ENCODE measurements at regions not wholly inside any gene's neighbourhood (a gene's known extent, or its start where the extent isn't known, plus 50 kb on each side); places are given as distances from the start of the nearest gene placed in this dataset.

GRCh38 chr1:37258068-37258467 lies 216.3 kb upstream of the ZC3H12A start:
- no peak for TF ChIP-seq ZNF335 (tag by site-specific recombination; conservative IDR thresholded peaks at IDR 0.05)
- TF ChIP-seq, protein P1, sequence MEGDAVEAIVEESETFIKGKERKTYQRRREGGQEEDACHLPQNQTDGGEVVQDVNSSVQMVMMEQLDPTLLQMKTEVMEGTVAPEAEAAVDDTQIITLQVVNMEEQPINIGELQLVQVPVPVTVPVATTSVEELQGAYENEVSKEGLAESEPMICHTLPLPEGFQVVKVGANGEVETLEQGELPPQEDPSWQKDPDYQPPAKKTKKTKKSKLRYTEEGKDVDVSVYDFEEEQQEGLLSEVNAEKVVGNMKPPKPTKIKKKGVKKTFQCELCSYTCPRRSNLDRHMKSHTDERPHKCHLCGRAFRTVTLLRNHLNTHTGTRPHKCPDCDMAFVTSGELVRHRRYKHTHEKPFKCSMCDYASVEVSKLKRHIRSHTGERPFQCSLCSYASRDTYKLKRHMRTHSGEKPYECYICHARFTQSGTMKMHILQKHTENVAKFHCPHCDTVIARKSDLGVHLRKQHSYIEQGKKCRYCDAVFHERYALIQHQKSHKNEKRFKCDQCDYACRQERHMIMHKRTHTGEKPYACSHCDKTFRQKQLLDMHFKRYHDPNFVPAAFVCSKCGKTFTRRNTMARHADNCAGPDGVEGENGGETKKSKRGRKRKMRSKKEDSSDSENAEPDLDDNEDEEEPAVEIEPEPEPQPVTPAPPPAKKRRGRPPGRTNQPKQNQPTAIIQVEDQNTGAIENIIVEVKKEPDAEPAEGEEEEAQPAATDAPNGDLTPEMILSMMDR (tag by site-specific recombination; IDR thresholded peaks at IDR 0.05) = no peak
- no peak for TF ChIP-seq ZNF423 (tag by site-specific recombination; IDR thresholded peaks at IDR 0.05)
- TF ChIP-seq, protein P2, sequence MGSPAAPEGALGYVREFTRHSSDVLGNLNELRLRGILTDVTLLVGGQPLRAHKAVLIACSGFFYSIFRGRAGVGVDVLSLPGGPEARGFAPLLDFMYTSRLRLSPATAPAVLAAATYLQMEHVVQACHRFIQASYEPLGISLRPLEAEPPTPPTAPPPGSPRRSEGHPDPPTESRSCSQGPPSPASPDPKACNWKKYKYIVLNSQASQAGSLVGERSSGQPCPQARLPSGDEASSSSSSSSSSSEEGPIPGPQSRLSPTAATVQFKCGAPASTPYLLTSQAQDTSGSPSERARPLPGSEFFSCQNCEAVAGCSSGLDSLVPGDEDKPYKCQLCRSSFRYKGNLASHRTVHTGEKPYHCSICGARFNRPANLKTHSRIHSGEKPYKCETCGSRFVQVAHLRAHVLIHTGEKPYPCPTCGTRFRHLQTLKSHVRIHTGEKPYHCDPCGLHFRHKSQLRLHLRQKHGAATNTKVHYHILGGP (tag by site-specific recombination; IDR thresholded peaks at IDR 0.05) = no peak
- TF ChIP-seq OSR2 (tag by site-specific recombination; IDR thresholded peaks at IDR 0.05) = no peak
- no peak for TF ChIP-seq ZNF138 (tag by site-specific recombination; IDR thresholded peaks at IDR 0.05; ENCODE audit: borderline replicate concordance)
- TF ChIP-seq YY1 (tag by site-specific recombination; IDR thresholded peaks at IDR 0.05) = no peak
- TF ChIP-seq ZNF18 (tag by site-specific recombination; IDR thresholded peaks at IDR 0.05) = no peak
- TF ChIP-seq ZNF121 (tag by site-specific recombination; IDR thresholded peaks at IDR 0.05) = no peak
- TF ChIP-seq ZNF274 (IDR thresholded peaks at IDR 0.05; ENCODE audit: low read length) = no peak
- TF ChIP-seq ZNF274 (tag by site-specific recombination; IDR thresholded peaks at IDR 0.05; ENCODE audit: borderline replicate concordance) = no peak
- TF ChIP-seq ZNF433 (tag by site-specific recombination; IDR thresholded peaks at IDR 0.05; ENCODE audit: low read depth) = no peak
- TF ChIP-seq ZNF747 (tag by site-specific recombination; IDR thresholded peaks at IDR 0.05) = no peak
- TF ChIP-seq ZBTB1 (tag by site-specific recombination; IDR thresholded peaks at IDR 0.05) = no peak
- no peak for TF ChIP-seq ZNF214 (tag by site-specific recombination; IDR thresholded peaks at IDR 0.05; ENCODE audit: borderline replicate concordance)

Measured in HEK293 (cell line).